Fibroblast of peridontal ligament (primary cell): ENCODE measurements at regions not wholly inside any gene's neighbourhood (a gene's known extent, or its start where the extent isn't known, plus 50 kb on each side); places are given as distances from the start of the nearest gene placed in this dataset.

Experiments
- DNase-seq: peaks from one replicate; pipeline ENCODE4 v3.0.0-alpha.2; 2010; ENCODE audit errors: extremely low read depth

DNA sequence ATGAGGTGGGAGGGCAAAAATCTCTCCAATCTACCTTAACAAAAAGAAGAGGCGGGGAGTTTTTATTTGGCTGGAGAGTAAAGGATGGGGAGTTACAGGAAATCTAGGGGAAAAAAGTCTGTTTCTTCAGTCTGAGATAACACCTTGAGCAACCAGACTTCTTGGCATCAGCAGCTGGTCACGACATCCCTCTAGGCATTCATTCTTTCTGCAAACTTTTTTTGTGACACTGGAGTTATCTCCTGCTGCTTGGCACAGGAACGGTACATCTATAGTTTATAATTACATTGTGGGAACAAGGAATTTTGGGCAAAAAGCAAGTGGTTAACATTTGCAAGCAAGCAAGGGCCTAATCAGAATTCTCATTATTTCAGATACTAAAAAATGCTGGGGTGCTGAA lies 50.6 kb upstream of the IFNGR1 start:
- DNase-seq, result no peak

- no peak for DNase-seq
Measured at GRCh38 chr6:137269347-137269746, 50.2 kb upstream of the IFNGR1 start.
